ENCODE measurements at regions not wholly inside any gene's neighbourhood (a gene's known extent, or its start where the extent isn't known, plus 50 kb on each side); places are given as distances from the start of the nearest gene placed in this dataset.

- ChIA-PET CTCF (no interaction called here), POLR2A (no interaction called here)
- Histone ChIP-seq H3K79me2 (ENCODE audit: control insufficient read depth, insufficient read depth, low read length) (no peaks in the 10 kb centered on the region), H3K9me3 (replicated peaks; ENCODE audit: control insufficient read depth, insufficient read depth, low read length) (no peaks in the 10 kb centered on the region), H3K9me1 (replicated peaks; ENCODE audit: control insufficient read depth, extremely low read depth, insufficient read depth, low read length) (no peaks in the 10 kb centered on the region), H3K36me3 (ENCODE audit: control insufficient read depth in 2 of 2, extremely low read depth in 1 of 2, insufficient read depth in 2 of 2, low read length in 2 of 2) (no peaks in the 10 kb centered on the region), H3K4me3 (replicated peaks in 1 of 3; ENCODE audit: insufficient read depth in 1 of 3, low read depth in 1 of 3, low read length in 3 of 3) (no peak overlapping the region), H3K4me1 (ENCODE audit: control insufficient read depth, extremely low read depth, insufficient read depth, low read length) (no peaks in the 10 kb centered on the region), H2AFZ (ENCODE audit: low read depth, low read length) (no peak overlapping the region), H3K27ac (ENCODE audit: insufficient read depth, low read depth, low read length) (no peak overlapping the region), H3K9ac (replicated peaks; ENCODE audit: extremely low read depth, insufficient read depth, low read length) (no peak overlapping the region), H3K4me2 (ENCODE audit: insufficient read depth, low read length) (no peak overlapping the region), H3K27me3 (ENCODE audit: control insufficient read depth in 2 of 2, insufficient read depth in 2 of 2, low read length in 2 of 2) (no peaks in the 10 kb centered on the region), H4K20me1 (replicated peaks; ENCODE audit: control insufficient read depth, extremely low read depth, insufficient read depth, low read length) (no peaks in the 10 kb centered on the region)
- no peak for FAIRE-seq
- dilution Hi-C loops (cut with MboI; ENCODE audit: extremely low pct_ligation_motif_present, low sequenced_read_pairs) = no loop called here
- no peak for TF ChIP-seq CTCF (IDR thresholded peaks at IDR 0.05; ENCODE audit: extremely low read depth in 1 of 2, insufficient read depth in 1 of 2, low read depth in 1 of 2, low read length in 2 of 2)
- TF ChIP-seq MYC (IDR thresholded peaks at IDR 0.05; ENCODE audit: low read depth, low read length) = no peak
- no peak for TF ChIP-seq JUN (IDR thresholded peaks at IDR 0.05; ENCODE audit: borderline replicate concordance, insufficient read depth, insufficient read length, low read depth)
- TF ChIP-seq MAX (IDR thresholded peaks at IDR 0.05; ENCODE audit: insufficient read depth, insufficient read length) = no peak
- DNase-seq (ENCODE audit: low read depth, low spot score) = no peak
- no TSS peak for BruUV-seq (replicated peaks)
- intact Hi-C loops (cut with micrococcal nuclease) = no loop called here
These were observed 152.8 kb downstream of the ARRDC4 start for GRCh38 chr15:98113327-98113726.

- Histone ChIP-seq H3K27me3 (ENCODE audit: control insufficient read depth in 2 of 2, insufficient read depth in 2 of 2, low read length in 2 of 2) (no peaks in the 10 kb centered on the region), H3K79me2 (ENCODE audit: control insufficient read depth, insufficient read depth, low read length) (no peaks in the 10 kb centered on the region), H4K20me1 (replicated peaks; ENCODE audit: control insufficient read depth, extremely low read depth, insufficient read depth, low read length) (no peaks in the 10 kb centered on the region), H3K9me1 (replicated peaks; ENCODE audit: control insufficient read depth, extremely low read depth, insufficient read depth, low read length) (no peaks in the 10 kb centered on the region), H3K9ac (replicated peaks; ENCODE audit: extremely low read depth, insufficient read depth, low read length) (no peak overlapping the region), H3K4me1 (ENCODE audit: control insufficient read depth, extremely low read depth, insufficient read depth, low read length) (no peaks in the 10 kb centered on the region), H3K4me3 (replicated peaks in 1 of 3; ENCODE audit: insufficient read depth in 1 of 3, low read depth in 1 of 3, low read length in 3 of 3) (no peak overlapping the region), H3K27ac (ENCODE audit: insufficient read depth, low read depth, low read length) (no peak overlapping the region), H3K9me3 (replicated peaks; ENCODE audit: control insufficient read depth, insufficient read depth, low read length) (peaks cover 9% of the 10 kb centered on the region), H3K4me2 (ENCODE audit: insufficient read depth, low read length) (no peak overlapping the region), H2AFZ (ENCODE audit: low read depth, low read length) (no peak overlapping the region), H3K36me3 (ENCODE audit: control insufficient read depth in 2 of 2, extremely low read depth in 1 of 2, insufficient read depth in 2 of 2, low read length in 2 of 2) (no peaks in the 10 kb centered on the region)
- DNase-seq (ENCODE audit: low read depth, low spot score) = no peak
- ChIA-PET CTCF (no interaction called here), POLR2A (no interaction called here)
- dilution Hi-C loops (cut with MboI; ENCODE audit: extremely low pct_ligation_motif_present, low sequenced_read_pairs) = no loop called here
- no TSS peak for BruUV-seq (replicated peaks)
- TF ChIP-seq CTCF (IDR thresholded peaks at IDR 0.05; ENCODE audit: extremely low read depth in 1 of 2, insufficient read depth in 1 of 2, low read depth in 1 of 2, low read length in 2 of 2) (no peak), POLR2AphosphoS5 (IDR thresholded peaks at IDR 0.05; ENCODE audit: insufficient read depth, low read depth, low read length) (no peak), JUN (IDR thresholded peaks at IDR 0.05; ENCODE audit: borderline replicate concordance, insufficient read depth, insufficient read length, low read depth) (no peak), FOS (IDR thresholded peaks at IDR 0.05; ENCODE audit: borderline replicate concordance, insufficient read depth, low read length) (no peak), MAX (IDR thresholded peaks at IDR 0.05; ENCODE audit: insufficient read depth, insufficient read length) (no peak), EZH2 (IDR thresholded peaks at IDR 0.05; ENCODE audit: borderline replicate concordance, low read depth, low read length, severe bottlenecking) (no peak), MYC (IDR thresholded peaks at IDR 0.05; ENCODE audit: low read depth, low read length) (no peak), GATA2 (IDR thresholded peaks at IDR 0.05; ENCODE audit: insufficient read depth, insufficient read length, low read depth, low read length) (no peak), POLR2A (IDR thresholded peaks at IDR 0.05; ENCODE audit: low read depth, low read length) (no peak)
- no peak for FAIRE-seq
- intact Hi-C loops (cut with micrococcal nuclease) = loop anchor here (10.0 kb wide), 1 partner anchor 56 kb away; no protein-coding TSS in a partner anchor
These were observed 160.1 kb downstream of the ARRDC4 start for GRCh38 chr15:98120561-98120960.
